OCI-LY1 (cell line): ENCODE measurements at regions not wholly inside any gene's neighbourhood (a gene's known extent, or its start where the extent isn't known, plus 50 kb on each side); places are given as distances from the start of the nearest gene placed in this dataset.

Experiments used
- H2AFZ ChIP-seq: fragments of 200-600 bp; sonication (generic), shearing (Covaris generic); 2 replicates; pipeline ENCODE4 v1.6.0; 2014; ENCODE audit warnings: antibody characterized with exemption, mild to moderate bottlenecking, low read length
- H3F3A ChIP-seq: fragments of 200-600 bp; sonication (generic), shearing (Covaris generic); 2 replicates; pipeline ENCODE4 v1.6.0; 2014; ENCODE audit warnings: mild to moderate bottlenecking, antibody characterized with exemption, low read length, moderate library complexity; ENCODE audit not compliant: insufficient read depth
- H3K27ac ChIP-seq: fragments of 200-600 bp; sonication (generic); 2 replicates; pipeline ENCODE4 v1.5.1; 2014; ENCODE audit warnings: low read length, mixed run types, mild to moderate bottlenecking, low read depth; ENCODE audit not compliant: poor library complexity, severe bottlenecking
- H3K27me3 ChIP-seq: fragments of 200-600 bp; sonication (generic); 2 replicates; pipeline ENCODE4 v1.6.0; 2014; ENCODE audit warnings: antibody characterized with exemption, mild to moderate bottlenecking, low read length, moderate library complexity; ENCODE audit not compliant: insufficient read depth
- H3K36me3 ChIP-seq: fragments of 200-600 bp; sonication (generic); 2 replicates; pipeline ENCODE4 v1.6.1; 2014; ENCODE audit warnings: mild to moderate bottlenecking, antibody characterized with exemption, low read length, moderate library complexity, mixed read lengths; ENCODE audit not compliant: insufficient read depth
- H3K4me1 ChIP-seq: fragments of 200-600 bp; sonication (generic); 2 replicates; pipeline ENCODE4 v1.5.1; 2014; ENCODE audit warnings: mild to moderate bottlenecking, low read length, moderate library complexity; ENCODE audit not compliant: insufficient read depth, severe bottlenecking
- H3K4me2 ChIP-seq: fragments of 200-600 bp; sonication (generic), shearing (Covaris generic); 2 replicates; pipeline ENCODE4 v1.6.1; 2014; ENCODE audit warnings: low read length
- H3K4me3 ChIP-seq: fragments of 200-600 bp; sonication (generic); 2 replicates; pipeline ENCODE4 v1.5.1; 2014; ENCODE audit warnings: low read length, low read depth, mild to moderate bottlenecking, mixed read lengths; ENCODE audit not compliant: poor library complexity, severe bottlenecking
- H3K79me2 ChIP-seq: fragments of 200-600 bp; shearing (Covaris generic); 2 replicates; pipeline ENCODE4 v1.6.1; 2016; ENCODE audit warnings: mixed run types, low read length, mixed read lengths; ENCODE audit not compliant: insufficient read depth
- H3K9ac ChIP-seq: fragments of 200-600 bp; sonication (generic), shearing (Covaris generic); 2 replicates; pipeline ENCODE4 v1.6.1; 2014; ENCODE audit warnings: mild to moderate bottlenecking, low read length, mixed read lengths
- H3K9me2 ChIP-seq: fragments of 200-600 bp; sonication (generic), shearing (Covaris generic); 2 replicates; pipeline ENCODE4 v1.6.1; 2014; ENCODE audit warnings: low read depth, mild to moderate bottlenecking, low read length, mixed read lengths
- H3K9me3 ChIP-seq: fragments of 200-600 bp; shearing (Covaris generic); 2 replicates; pipeline ENCODE4 v1.6.1; 2014; ENCODE audit warnings: low read length, mixed read lengths
- H4K20me1 ChIP-seq: fragments of 200-600 bp; sonication (generic), shearing (Covaris generic); 2 replicates; pipeline ENCODE4 v1.6.0; 2016; ENCODE audit warnings: mild to moderate bottlenecking, low read length; ENCODE audit not compliant: insufficient read depth
- EZH2 ChIP-seq: fragments of 200-600 bp; sonication (generic), shearing (Covaris generic); IDR thresholded peaks from 2 replicates; pipeline ENCODE4 v1.8.0; 2017; ENCODE audit warnings: borderline replicate concordance, mixed run types, mild to moderate bottlenecking, antibody characterized with exemption, low read length, moderate library complexity, mixed read lengths
- TF ChIP-seq, protein P1 (sequence below): fragments of 200-600 bp; sonication (generic), shearing (Covaris generic); IDR thresholded peaks from 2 replicates; pipeline ENCODE4 v1.5.1; 2017; ENCODE audit warnings: mild to moderate bottlenecking, antibody characterized with exemption, low read length, moderate library complexity, mixed read lengths

DNA sequence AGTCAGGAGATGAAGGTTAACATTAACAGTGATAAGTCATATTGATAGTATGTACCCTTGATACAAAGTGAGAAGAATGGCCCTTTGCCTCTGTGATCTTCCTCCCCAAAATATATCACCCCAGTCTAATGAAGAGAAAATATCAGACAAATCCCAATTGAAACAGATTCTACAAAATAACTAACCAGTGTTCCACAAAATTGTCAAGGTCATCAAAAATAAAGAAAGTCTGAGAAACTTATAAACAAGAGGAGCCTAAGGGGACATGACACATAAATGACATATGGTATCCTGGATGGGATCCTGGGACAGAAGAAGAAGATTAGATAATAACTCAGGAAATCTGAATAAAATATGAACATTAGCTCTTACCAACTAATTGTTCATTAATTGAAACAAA, 398.4 kb downstream of the DSC3 start:
- no peaks in the 10 kb centered on the region for H3K9me2 ChIP-seq
- TF ChIP-seq EZH2, result no peak
- TF ChIP-seq, protein P1, sequence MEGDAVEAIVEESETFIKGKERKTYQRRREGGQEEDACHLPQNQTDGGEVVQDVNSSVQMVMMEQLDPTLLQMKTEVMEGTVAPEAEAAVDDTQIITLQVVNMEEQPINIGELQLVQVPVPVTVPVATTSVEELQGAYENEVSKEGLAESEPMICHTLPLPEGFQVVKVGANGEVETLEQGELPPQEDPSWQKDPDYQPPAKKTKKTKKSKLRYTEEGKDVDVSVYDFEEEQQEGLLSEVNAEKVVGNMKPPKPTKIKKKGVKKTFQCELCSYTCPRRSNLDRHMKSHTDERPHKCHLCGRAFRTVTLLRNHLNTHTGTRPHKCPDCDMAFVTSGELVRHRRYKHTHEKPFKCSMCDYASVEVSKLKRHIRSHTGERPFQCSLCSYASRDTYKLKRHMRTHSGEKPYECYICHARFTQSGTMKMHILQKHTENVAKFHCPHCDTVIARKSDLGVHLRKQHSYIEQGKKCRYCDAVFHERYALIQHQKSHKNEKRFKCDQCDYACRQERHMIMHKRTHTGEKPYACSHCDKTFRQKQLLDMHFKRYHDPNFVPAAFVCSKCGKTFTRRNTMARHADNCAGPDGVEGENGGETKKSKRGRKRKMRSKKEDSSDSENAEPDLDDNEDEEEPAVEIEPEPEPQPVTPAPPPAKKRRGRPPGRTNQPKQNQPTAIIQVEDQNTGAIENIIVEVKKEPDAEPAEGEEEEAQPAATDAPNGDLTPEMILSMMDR, result no peak

DNA sequence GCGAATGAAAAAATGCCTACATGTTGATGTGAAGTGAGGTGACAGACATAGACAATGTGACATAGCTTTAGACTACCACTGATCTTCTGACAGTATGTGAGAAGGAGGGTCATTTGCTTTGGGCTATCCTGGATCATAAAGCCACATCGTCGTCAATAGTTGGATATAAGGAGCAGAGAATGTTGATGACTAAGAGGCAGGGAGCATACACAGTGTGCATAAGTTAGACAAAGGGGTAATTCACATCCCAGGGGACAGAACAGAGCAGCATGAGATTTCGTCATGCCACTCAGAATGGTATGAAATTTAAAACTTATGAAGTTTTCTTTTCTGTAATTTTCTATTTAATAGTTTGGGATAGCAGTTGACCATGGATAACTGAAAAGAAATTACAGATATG, 403.2 kb downstream of the DSC3 start:
- Histone ChIP-seq H3K9me3 (no peaks in the 10 kb centered on the region), H3K27ac (no peak overlapping the region), H3K4me1 (no peaks in the 10 kb centered on the region), H3F3A (no peaks in the 10 kb centered on the region), H3K9ac (no peak overlapping the region), H3K4me2 (no peak overlapping the region), H3K9me2 (no peaks in the 10 kb centered on the region), H3K79me2 (no peaks in the 10 kb centered on the region), H4K20me1 (no peaks in the 10 kb centered on the region), H2AFZ (no peak overlapping the region), H3K4me3 (no peak overlapping the region), H3K36me3 (no peaks in the 10 kb centered on the region), H3K27me3 (no peaks in the 10 kb centered on the region)
- no peak for TF ChIP-seq EZH2
- TF ChIP-seq, protein P1, result no peak

More for the DNA sequence above, 398.4 kb downstream of the DSC3 start:
- Histone ChIP-seq H3K9me3 (no peaks in the 10 kb centered on the region), H3F3A (no peaks in the 10 kb centered on the region), H4K20me1 (no peaks in the 10 kb centered on the region), H3K9ac (no peak overlapping the region), H3K79me2 (no peaks in the 10 kb centered on the region), H3K36me3 (no peaks in the 10 kb centered on the region), H3K27me3 (no peaks in the 10 kb centered on the region), H2AFZ (no peak overlapping the region), H3K27ac (no peak overlapping the region), H3K4me3 (no peak overlapping the region), H3K4me1 (no peaks in the 10 kb centered on the region), H3K4me2 (no peak overlapping the region)

DNA sequence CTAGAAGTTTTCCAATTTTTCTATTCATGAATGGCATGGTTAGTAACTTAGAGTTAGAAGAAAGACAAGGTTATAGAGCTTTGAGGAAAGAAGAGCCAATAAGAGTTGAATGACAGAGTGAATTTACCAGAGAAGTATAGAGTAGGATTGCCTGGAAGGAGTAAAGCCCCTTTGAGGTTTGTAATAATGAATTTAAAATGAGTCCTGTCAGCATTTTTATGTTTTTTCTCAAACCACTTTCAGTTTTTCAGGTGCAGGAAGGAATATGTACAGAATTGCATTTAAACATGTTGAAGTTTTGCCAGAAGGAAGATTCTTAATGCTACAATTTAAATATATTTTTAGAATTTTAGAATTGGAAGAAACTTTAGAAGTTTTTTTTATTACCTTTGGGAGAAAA, 408.3 kb downstream of the DSC3 start:
- Histone ChIP-seq H3K4me1 (no peaks in the 10 kb centered on the region), H3K9me2 (no peaks in the 10 kb centered on the region), H2AFZ (no peak overlapping the region), H3F3A (no peaks in the 10 kb centered on the region), H3K27me3 (no peaks in the 10 kb centered on the region), H3K36me3 (no peaks in the 10 kb centered on the region), H3K4me2 (no peak overlapping the region), H3K79me2 (no peaks in the 10 kb centered on the region), H3K9me3 (no peaks in the 10 kb centered on the region), H3K4me3 (no peak overlapping the region), H3K9ac (no peak overlapping the region), H4K20me1 (no peaks in the 10 kb centered on the region), H3K27ac (no peak overlapping the region)
- TF ChIP-seq EZH2, result no peak
- TF ChIP-seq, protein P1, result no peak
